HEK293 (cell line): ENCODE measurements at regions not wholly inside any gene's neighbourhood (a gene's known extent, or its start where the extent isn't known, plus 50 kb on each side); places are given as distances from the start of the nearest gene placed in this dataset.
A peak's percentile ranks its signal among the peaks of the same experiment; 100 is the strongest.

Experiments used
- CTCF ChIA-PET: fragments of 350-600 bp; formaldehyde crosslinking; extraction: SDS; loops from one replicate; lab custom pipeline; 2021; ENCODE audit warnings: antibody characterized with exemption; lab: Yijun Ruan, JAX
- POLR2A ChIA-PET: fragments of 300-600 bp; formaldehyde crosslinking; extraction: SDS; loops from one replicate; lab custom pipeline; 2020; ENCODE audit warnings: antibody characterized with exemption, inconsistent platforms; lab: Yijun Ruan, JAX
- H3K27ac ChIP-seq: fragments of 200-500 bp; sonication (Bioruptor generic); 2 replicates; pipeline ENCODE4 v1.5.1; 2014; ENCODE audit warnings: low read depth, low read length, control low read depth, inconsistent platforms; ENCODE audit errors: extremely low read depth
- H3K36me3 ChIP-seq, 2 experiments: fragments of 200-500 bp in 1 of 2; sonication (Bioruptor generic) in 1 of 2; 1 replicate in 1 of 2; 2 replicates in 1 of 2; pipeline ENCODE4 v1.5.1; 2014 to 2017; ENCODE audit warnings: inconsistent platforms in 2 of 2, low read length in 2 of 2; ENCODE audit not compliant: control insufficient read depth in 2 of 2, insufficient read depth in 1 of 2
- H3K4me1 ChIP-seq: fragments of 200-500 bp; sonication (Bioruptor generic); 2 replicates; pipeline ENCODE4 v1.5.1; 2014; ENCODE audit warnings: mild to moderate bottlenecking, low read length, inconsistent platforms; ENCODE audit not compliant: control insufficient read depth, insufficient read depth
- H3K4me3 ChIP-seq: 2 replicates; pipeline ENCODE4 v1.5.1; 2011; ENCODE audit warnings: low read depth, mild to moderate bottlenecking, control low read depth, low read length, moderate library complexity
- H3K9me3 ChIP-seq: fragments of 200-500 bp; sonication (Bioruptor generic); 2 replicates; pipeline ENCODE4 v1.5.1; 2014; ENCODE audit warnings: low read depth, low read length, inconsistent platforms; ENCODE audit not compliant: control insufficient read depth, insufficient read depth
- HOXD13 ChIP-seq: sonication (generic); formaldehyde crosslinking; IDR thresholded peaks from 2 replicates; pipeline ENCODE4 v1.8.0; 2022; ENCODE audit warnings: missing genetic modification reagents, borderline replicate concordance
- PRDM4 ChIP-seq: fragments of 450-650 bp; formaldehyde crosslinking; IDR thresholded peaks from 2 replicates; pipeline ENCODE4 v1.5.1; 2017; ENCODE audit warnings: missing biosample characterization, missing genetic modification characterization
- PRDM6 ChIP-seq: fragments of 450-650 bp; formaldehyde crosslinking; IDR thresholded peaks from 2 replicates; pipeline ENCODE4 v1.5.1; 2017; ENCODE audit warnings: missing biosample characterization, missing genetic modification characterization
- SP2 ChIP-seq: fragments of 450-650 bp; formaldehyde crosslinking; IDR thresholded peaks from 2 replicates; pipeline ENCODE4 v1.5.1; 2016; ENCODE audit warnings: missing biosample characterization, missing genetic modification characterization
- WT1 ChIP-seq: fragments of 450-650 bp; formaldehyde crosslinking; IDR thresholded peaks from 2 replicates; pipeline ENCODE4 v1.5.1; 2016; ENCODE audit warnings: missing biosample characterization, missing genetic modification characterization
- ZBTB11 ChIP-seq: fragments of 450-650 bp; formaldehyde crosslinking; conservative IDR thresholded peaks from 2 replicates; pipeline ENCODE4 v1.5.1; 2016; ENCODE audit warnings: low read depth, missing biosample characterization, missing genetic modification characterization
- ZNF148 ChIP-seq: fragments of 450-650 bp; formaldehyde crosslinking; IDR thresholded peaks from 2 replicates; pipeline ENCODE4 v1.5.0; 2017; ENCODE audit warnings: missing biosample characterization, missing genetic modification characterization, borderline replicate concordance
- ZNF223 ChIP-seq: fragments of 450-650 bp; formaldehyde crosslinking; IDR thresholded peaks from 2 replicates; pipeline ENCODE4 v1.5.1; 2016; ENCODE audit warnings: missing biosample characterization, missing genetic modification characterization
- ZNF280C ChIP-seq: fragments of 450-650 bp; formaldehyde crosslinking; IDR thresholded peaks from 2 replicates; pipeline ENCODE4 v1.5.1; 2016; ENCODE audit warnings: missing biosample characterization, missing genetic modification characterization
- ZNF423 ChIP-seq: fragments of 450-650 bp; formaldehyde crosslinking; IDR thresholded peaks from 2 replicates; pipeline ENCODE4 v1.5.1; 2016; ENCODE audit warnings: missing biosample characterization, missing genetic modification characterization
- ZNF513 ChIP-seq: fragments of 450-650 bp; IDR thresholded peaks from 2 replicates; pipeline ENCODE4 v1.5.1; 2018; ENCODE audit warnings: missing biosample characterization, missing genetic modification characterization
- ZNF521 ChIP-seq: fragments of 450-650 bp; formaldehyde crosslinking; IDR thresholded peaks from 2 replicates; pipeline ENCODE4 v1.5.1; 2017; ENCODE audit warnings: missing biosample characterization, mild to moderate bottlenecking, missing genetic modification characterization
- ZNF558 ChIP-seq: fragments of 450-650 bp; formaldehyde crosslinking; IDR thresholded peaks from 2 replicates; pipeline ENCODE4 v1.5.1; 2016; ENCODE audit warnings: missing biosample characterization, missing genetic modification characterization
- ZNF626 ChIP-seq: fragments of 450-650 bp; sonication (Bioruptor Pico); formaldehyde crosslinking; IDR thresholded peaks from 2 replicates; pipeline ENCODE4 v1.5.1; 2018; ENCODE audit warnings: missing biosample characterization, missing genetic modification characterization, inconsistent platforms

- Histone ChIP-seq H3K9me3 (no peaks in the 10 kb centered on the region), H3K4me3 (no peak overlapping the region), H3K36me3 (no peaks in the 10 kb centered on the region), H3K4me1 (no peaks in the 10 kb centered on the region), H3K27ac (no peak overlapping the region)
- TF ChIP-seq PRDM6 (tag by site-specific recombination) (no peak), ZNF280C (tag by site-specific recombination) (no peak), ZNF513 (tag by site-specific recombination) (peak; percentile 29; the same call in 1 of the 2 replicates), HOXD13 (CRISPR knock-in tag) (no peak)
- ChIA-PET CTCF (no interaction called here), POLR2A (no interaction called here)
Observed at GRCh38 chr12:31845613-31846322, 113.4 kb upstream of the RESF1 start.

GRCh38 chr12:31843398-31844095, 114.7 kb upstream of the AMN1 start:
- Histone ChIP-seq H3K4me1 (no peaks in the 10 kb centered on the region), H3K27ac (no peak overlapping the region), H3K4me3 (no peak overlapping the region), H3K9me3 (no peaks in the 10 kb centered on the region), H3K36me3 (no peaks in the 10 kb centered on the region)
- TF ChIP-seq WT1 (tag by site-specific recombination) (no peak), ZNF626 (tag by site-specific recombination) (no peak), ZNF223 (tag by site-specific recombination) (no peak), ZNF521 (tag by site-specific recombination) (no peak)
- ChIA-PET POLR2A (no interaction called here), CTCF (interaction anchor here (0.7 kb wide), 1 partner anchor 59 kb away, joined by 3 read pairs; no protein-coding TSS in a partner anchor)

GRCh38 chr12:31837913-31838312, 109.1 kb upstream of the AMN1 start:
- no peaks in the 10 kb centered on the region for H3K9me3 ChIP-seq
- H3K27ac ChIP-seq: no peak overlapping the region
- H3K4me1 ChIP-seq: no peaks in the 10 kb centered on the region
- H3K36me3 ChIP-seq: no peaks in the 10 kb centered on the region
- CTCF ChIA-PET: no interaction called here
- POLR2A ChIA-PET: no interaction called here
- H3K4me3 ChIP-seq: no peak overlapping the region
- no peak for TF ChIP-seq ZNF558 (tag by site-specific recombination)
- no peak for TF ChIP-seq ZNF626 (tag by site-specific recombination)
- TF ChIP-seq SP2: no peak
- TF ChIP-seq ZNF423 (tag by site-specific recombination): no peak
- no peak for TF ChIP-seq ZBTB11 (tag by site-specific recombination)
- no peak for TF ChIP-seq ZNF148 (tag by site-specific recombination)
- TF ChIP-seq PRDM4 (tag by site-specific recombination): no peak
